GM21381 (cell line): ENCODE measurements at regions not wholly inside any gene's neighbourhood (a gene's known extent, or its start where the extent isn't known, plus 50 kb on each side); places are given as distances from the start of the nearest gene placed in this dataset.
"Not testable (repeated sequence)": the region's sequence is repeated elsewhere in the genome, so short reads cannot be mapped to it uniquely, and the experiment has no call there.

Experiments
- ATAC-seq: cut with Tn5 transposase; IDR thresholded peaks from one replicate; pipeline ENCODE4 v1.9.1; 2021; ENCODE audit warnings: mild to moderate bottlenecking, moderate library complexity; ENCODE audit not compliant: unreplicated experiment

GRCh38 chr5:15344954-15345353 lies 155.0 kb upstream of the FBXL7 start:
- no peak for ATAC-seq

- no peak for ATAC-seq
These were observed 161.4 kb upstream of the FBXL7 start for GRCh38 chr5:15338546-15338945.

- no peak for ATAC-seq
These were observed 165.3 kb upstream of the FBXL7 start for GRCh38 chr5:15334551-15335266.

GRCh38 chr5:15333091-15333490 lies 166.9 kb upstream of the FBXL7 start:
- no peak for ATAC-seq

- no peak for ATAC-seq
These were observed 173.0 kb upstream of the FBXL7 start for GRCh38 chr5:15326932-15327331.

GRCh38 chr5:15326471-15326870 lies 173.5 kb upstream of the FBXL7 start:
- no peak for ATAC-seq

GRCh38 chr5:15322421-15322820 lies 177.6 kb upstream of the FBXL7 start:
- no peak for ATAC-seq

- no peak for ATAC-seq
These were observed 178.2 kb upstream of the FBXL7 start for GRCh38 chr5:15321776-15322175.

GRCh38 chr5:15320871-15321270 lies 179.1 kb upstream of the FBXL7 start:
- ATAC-seq, result no peak

GRCh38 chr5:15304914-15305834 lies 194.8 kb upstream of the FBXL7 start:
- ATAC-seq, result no peak

- no peak for ATAC-seq
These were observed 195.8 kb upstream of the FBXL7 start for GRCh38 chr5:15304066-15304731.

- ATAC-seq, result no peak
These were observed 199.8 kb upstream of the FBXL7 start for GRCh38 chr5:15300141-15300540.

- no peak for ATAC-seq
These were observed 209.0 kb upstream of the FBXL7 start for GRCh38 chr5:15290953-15291352.

GRCh38 chr5:15286650-15287049 lies 213.3 kb upstream of the FBXL7 start:
- ATAC-seq, result no peak

GRCh38 chr5:15285901-15286583 lies 213.9 kb upstream of the FBXL7 start:
- no peak for ATAC-seq

- no peak for ATAC-seq
These were observed 215.3 kb upstream of the FBXL7 start for GRCh38 chr5:15284706-15285105.

GRCh38 chr5:15283076-15283475 lies 216.9 kb upstream of the FBXL7 start:
- no peak for ATAC-seq

GRCh38 chr5:15282611-15283010 lies 217.4 kb upstream of the FBXL7 start:
- no peak for ATAC-seq

GRCh38 chr5:15271596-15271995 lies 228.4 kb upstream of the FBXL7 start:
- ATAC-seq, result not testable (repeated sequence)

- ATAC-seq, result no peak
These were observed 232.0 kb upstream of the FBXL7 start for GRCh38 chr5:15267966-15268365.

- ATAC-seq, result no peak
These were observed 233.1 kb upstream of the FBXL7 start for GRCh38 chr5:15266841-15267240.
